H9 (cell line): ENCODE measurements at regions not wholly inside any gene's neighbourhood (a gene's known extent, or its start where the extent isn't known, plus 50 kb on each side); places are given as distances from the start of the nearest gene placed in this dataset.

Experiments
- DNase-seq: peaks from one replicate; pipeline ENCODE4 v3.0.0-alpha.2; 2017
- H2AFZ ChIP-seq: one replicate; pipeline ENCODE4 v1.6.1; 2013; ENCODE audit warnings: mild to moderate bottlenecking, low read length, control low read depth, moderate library complexity
- H2AK5ac ChIP-seq: 2 replicates; pipeline ENCODE4 v1.6.1; 2013; ENCODE audit warnings: low read length, control low read depth, mixed read lengths; ENCODE audit not compliant: insufficient read length
- H2BK120ac ChIP-seq: one replicate; pipeline ENCODE4 v1.6.1; 2013; ENCODE audit warnings: low read depth, mild to moderate bottlenecking, low read length, control low read depth, inconsistent platforms; ENCODE audit not compliant: poor library complexity, severe bottlenecking
- H2BK12ac ChIP-seq: 2 replicates; pipeline ENCODE4 v1.6.1; 2013; ENCODE audit warnings: low read length, control low read depth, mixed read lengths, low read depth; ENCODE audit not compliant: insufficient read length
- H2BK15ac ChIP-seq: 2 replicates; pipeline ENCODE4 v1.6.1; 2013; ENCODE audit warnings: low read depth, low read length, control low read depth
- H2BK20ac ChIP-seq: one replicate; pipeline ENCODE4 v1.6.1; 2013; ENCODE audit warnings: low read depth, mild to moderate bottlenecking, low read length, control low read depth, inconsistent platforms; ENCODE audit not compliant: poor library complexity, severe bottlenecking
- H2BK5ac ChIP-seq: 2 replicates; pipeline ENCODE4 v1.6.1; 2013; ENCODE audit warnings: low read length, control low read depth, mixed read lengths; ENCODE audit not compliant: insufficient read length
- H3K14ac ChIP-seq: 2 replicates; pipeline ENCODE4 v1.6.1; 2013; ENCODE audit warnings: low read length, control low read depth; ENCODE audit not compliant: insufficient read depth
- H3K18ac ChIP-seq: 2 replicates; pipeline ENCODE4 v1.6.1; 2013; ENCODE audit warnings: low read depth, mild to moderate bottlenecking, mixed read lengths, low read length, control low read depth; ENCODE audit not compliant: insufficient read length
- H3K23ac ChIP-seq: 2 replicates; pipeline ENCODE4 v1.6.1; 2013; ENCODE audit warnings: low read length, control low read depth, mixed read lengths, low read depth; ENCODE audit not compliant: insufficient read length
- H3K23me2 ChIP-seq: 2 replicates; pipeline ENCODE4 v1.6.1; 2013; ENCODE audit warnings: low read depth, mild to moderate bottlenecking, mixed read lengths, low read length, control low read depth; ENCODE audit not compliant: insufficient read length, poor library complexity, severe bottlenecking
- H3K27ac ChIP-seq: 2 replicates; pipeline ENCODE4 v1.5.1; 2013; ENCODE audit warnings: low read length, control low read depth, mixed read lengths, low read depth; ENCODE audit not compliant: insufficient read length
- H3K27me3 ChIP-seq: 2 replicates; pipeline ENCODE4 v1.6.1; 2013; ENCODE audit warnings: low read length, control low read depth, inconsistent platforms; ENCODE audit not compliant: insufficient read depth
- H3K4ac ChIP-seq: 2 replicates; pipeline ENCODE4 v1.6.1; 2013; ENCODE audit warnings: low read depth, mild to moderate bottlenecking, control low read depth, inconsistent platforms, low read length, moderate library complexity
- H3K4me1 ChIP-seq: 2 replicates; pipeline ENCODE4 v1.6.1; 2013; ENCODE audit warnings: low read length, control low read depth, inconsistent platforms; ENCODE audit not compliant: insufficient read depth
- H3K4me2 ChIP-seq: 2 replicates; pipeline ENCODE4 v1.6.1; 2013; ENCODE audit warnings: low read length, control low read depth, mixed read lengths; ENCODE audit not compliant: insufficient read length, insufficient read depth
- H3K56ac ChIP-seq: 2 replicates; pipeline ENCODE4 v1.6.1; 2013; ENCODE audit warnings: low read depth, mild to moderate bottlenecking, mixed read lengths, low read length, control low read depth; ENCODE audit not compliant: insufficient read length
- H3K79me1 ChIP-seq: 2 replicates; pipeline ENCODE4 v1.6.1; 2013; ENCODE audit warnings: low read depth, mild to moderate bottlenecking, moderate library complexity, low read length, control low read depth, inconsistent platforms; ENCODE audit not compliant: insufficient read depth, poor library complexity, severe bottlenecking
- H3K79me2 ChIP-seq: 2 replicates; pipeline ENCODE4 v1.6.1; 2013; ENCODE audit warnings: low read length, control low read depth, inconsistent platforms; ENCODE audit not compliant: insufficient read depth
- H3K9ac ChIP-seq: 2 replicates; pipeline ENCODE4 v1.6.1; 2013; ENCODE audit warnings: low read length, control low read depth, mixed read lengths; ENCODE audit not compliant: insufficient read length; ENCODE audit errors: extremely low read depth
- H3K9me3 ChIP-seq: one replicate; pipeline ENCODE4 v1.6.1; 2013; ENCODE audit warnings: low read depth, low read length, inconsistent platforms; ENCODE audit not compliant: control insufficient read depth
- H3T11ph ChIP-seq: one replicate; pipeline ENCODE4 v1.6.1; 2013; ENCODE audit warnings: mild to moderate bottlenecking, low read length, control low read depth, inconsistent platforms
- H4K20me1 ChIP-seq: one replicate; pipeline ENCODE4 v1.6.1; 2013; ENCODE audit not compliant: control insufficient read depth, insufficient read length, insufficient read depth
- H4K5ac ChIP-seq: 2 replicates; pipeline ENCODE4 v1.6.1; 2013; ENCODE audit warnings: low read depth, mild to moderate bottlenecking, mixed read lengths, low read length, control low read depth; ENCODE audit not compliant: insufficient read length
- H4K8ac ChIP-seq: replicated peaks from 2 replicates; pipeline ENCODE4 v1.6.1; 2013; ENCODE audit warnings: low read length, control low read depth, mixed read lengths, low read depth; ENCODE audit not compliant: insufficient read length
- H4K91ac ChIP-seq: 2 replicates; pipeline ENCODE4 v1.6.1; 2013; ENCODE audit warnings: low read depth, mild to moderate bottlenecking, moderate library complexity, mixed read lengths, low read length, control low read depth; ENCODE audit not compliant: insufficient read length
- H3K27ac Mint-ChIP-seq, 3 experiments: 2 replicates in 2 of 3; 3 replicates in 1 of 3; pipeline ENCODE4 v1.8.0; 2020 to 2021; ENCODE audit warnings: mixed read lengths in 3 of 3, mild to moderate bottlenecking in 1 of 3, moderate library complexity in 1 of 3
- H3K27me3 Mint-ChIP-seq: 2 replicates; pipeline ENCODE4 v1.8.0; 2021; ENCODE audit warnings: low read depth, mild to moderate bottlenecking, moderate library complexity, mixed read lengths
- H3K36me3 Mint-ChIP-seq, 3 experiments: 2 replicates in 2 of 3; 3 replicates in 1 of 3; pipeline ENCODE4 v1.8.0; 2020 to 2021; ENCODE audit warnings: low read depth in 3 of 3, mixed read lengths in 3 of 3; ENCODE audit not compliant: insufficient read depth in 1 of 3
- H3K4me1 Mint-ChIP-seq, 2 experiments: 2 replicates each; pipeline ENCODE4 v1.8.0; 2020; ENCODE audit warnings: mixed read lengths in 2 of 2
- H3K4me3 Mint-ChIP-seq, 2 experiments: 2 replicates in 1 of 2; 3 replicates in 1 of 2; pipeline ENCODE4 v1.8.0; 2020 to 2021; ENCODE audit warnings: mild to moderate bottlenecking in 2 of 2, mixed read lengths in 2 of 2, moderate library complexity in 1 of 2
- H3K9me3 Mint-ChIP-seq, 2 experiments: 2 replicates in 1 of 2; 3 replicates in 1 of 2; pipeline ENCODE4 v1.8.0; 2020; ENCODE audit warnings: mild to moderate bottlenecking in 2 of 2, mixed read lengths in 2 of 2, moderate library complexity in 1 of 2
- WGBS: extraction: QIAGEN DNeasy Blood & Tissue Kit; methylation state at CpG from one replicate; pipeline ENCODE4 v1.1.7; 2013; ENCODE audit warnings: missing lambda C conversion rate, low lambda C conversion rate, mixed read lengths; ENCODE audit not compliant: insufficient read length; ENCODE audit errors: extremely low coverage; 5-methylcytosine and 5-hydroxymethylcytosine counted together
- TF ChIP-seq, protein P1 (sequence below): fragments of 200-600 bp; sonication (generic); conservative IDR thresholded peaks from 3 replicates; pipeline ENCODE4 v1.8.0; 2021; ENCODE audit warnings: antibody characterized with exemption, mild to moderate bottlenecking

DNA sequence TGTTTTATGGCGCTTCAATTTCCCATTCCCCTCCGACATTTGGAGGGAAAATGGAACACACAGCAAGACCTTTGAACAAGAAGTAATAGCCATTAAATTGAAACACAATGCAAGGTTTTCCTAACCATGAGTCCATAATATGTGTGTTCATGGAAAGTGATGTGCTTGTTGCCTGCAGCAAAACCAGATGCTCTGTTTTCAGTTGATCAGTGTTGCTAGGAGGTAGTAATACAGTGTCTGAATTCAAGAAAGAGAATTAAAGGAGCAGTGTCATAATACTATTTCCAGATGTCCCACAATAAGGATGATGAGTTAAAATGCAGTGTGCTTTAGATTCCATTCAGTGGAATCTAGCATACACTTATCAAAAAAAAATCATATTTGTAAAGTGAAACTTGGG is 637.4 kb upstream of the API5 start:
- H3K14ac ChIP-seq: no peak overlapping the region
- no peak for DNase-seq
- H3T11ph ChIP-seq: no peak overlapping the region
- H3K4ac ChIP-seq: no peak overlapping the region
- Mint-ChIP-seq H3K36me3 (no peaks in the 10 kb centered on the region; a peak in 1 of 7 replicates), H3K9me3 (no peaks in the 10 kb centered on the region), H3K4me3 (no peak overlapping the region), H3K27ac (no peak overlapping the region), H3K27me3 (no peaks in the 10 kb centered on the region), H3K4me1 (no peaks in the 10 kb centered on the region)
- no peak overlapping the region for H2BK12ac ChIP-seq
- H4K5ac ChIP-seq: no peak overlapping the region
- TF ChIP-seq, protein P1, sequence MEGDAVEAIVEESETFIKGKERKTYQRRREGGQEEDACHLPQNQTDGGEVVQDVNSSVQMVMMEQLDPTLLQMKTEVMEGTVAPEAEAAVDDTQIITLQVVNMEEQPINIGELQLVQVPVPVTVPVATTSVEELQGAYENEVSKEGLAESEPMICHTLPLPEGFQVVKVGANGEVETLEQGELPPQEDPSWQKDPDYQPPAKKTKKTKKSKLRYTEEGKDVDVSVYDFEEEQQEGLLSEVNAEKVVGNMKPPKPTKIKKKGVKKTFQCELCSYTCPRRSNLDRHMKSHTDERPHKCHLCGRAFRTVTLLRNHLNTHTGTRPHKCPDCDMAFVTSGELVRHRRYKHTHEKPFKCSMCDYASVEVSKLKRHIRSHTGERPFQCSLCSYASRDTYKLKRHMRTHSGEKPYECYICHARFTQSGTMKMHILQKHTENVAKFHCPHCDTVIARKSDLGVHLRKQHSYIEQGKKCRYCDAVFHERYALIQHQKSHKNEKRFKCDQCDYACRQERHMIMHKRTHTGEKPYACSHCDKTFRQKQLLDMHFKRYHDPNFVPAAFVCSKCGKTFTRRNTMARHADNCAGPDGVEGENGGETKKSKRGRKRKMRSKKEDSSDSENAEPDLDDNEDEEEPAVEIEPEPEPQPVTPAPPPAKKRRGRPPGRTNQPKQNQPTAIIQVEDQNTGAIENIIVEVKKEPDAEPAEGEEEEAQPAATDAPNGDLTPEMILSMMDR: no peak
- H3K4me2 ChIP-seq: no peak overlapping the region
- H3K23ac ChIP-seq: no peak overlapping the region
- H3K4me1 ChIP-seq: no peaks in the 10 kb centered on the region
- H4K91ac ChIP-seq: no peak overlapping the region
- H3K27ac ChIP-seq: no peak overlapping the region
- no CpG with 5 or more reads among the region's 2 CpGs for WGBS
- H3K79me2 ChIP-seq: no peaks in the 10 kb centered on the region
- H4K20me1 ChIP-seq: no peaks in the 10 kb centered on the region
- H2BK20ac ChIP-seq: no peak overlapping the region
- H3K18ac ChIP-seq: no peak overlapping the region
- no peak overlapping the region for H2AFZ ChIP-seq
- H2BK5ac ChIP-seq: no peak overlapping the region
- no peak overlapping the region for H4K8ac ChIP-seq
- H2BK15ac ChIP-seq: no peak overlapping the region
- H3K9ac ChIP-seq: no peak overlapping the region
- no peak overlapping the region for H2AK5ac ChIP-seq
- no peak overlapping the region for H2BK120ac ChIP-seq
- no peaks in the 10 kb centered on the region for H3K9me3 ChIP-seq
- no peaks in the 10 kb centered on the region for H3K23me2 ChIP-seq
- H3K27me3 ChIP-seq: no peaks in the 10 kb centered on the region
- no peaks in the 10 kb centered on the region for H3K79me1 ChIP-seq
- H3K56ac ChIP-seq: no peak overlapping the region
